Skeletal muscle cell (primary cell): ENCODE measurements at regions not wholly inside any gene's neighbourhood (a gene's known extent, or its start where the extent isn't known, plus 50 kb on each side); places are given as distances from the start of the nearest gene placed in this dataset.
"Not testable (repeated sequence)": the region's sequence is repeated elsewhere in the genome, so short reads cannot be mapped to it uniquely, and the experiment has no call there.

Source experiments
- DNase-seq: peaks from one replicate; pipeline ENCODE4 v3.0.0-alpha.2; 2010; ENCODE audit warnings: low read depth
- H3K4me3 ChIP-seq: 2 replicates; pipeline ENCODE4 v1.5.1; 2011; ENCODE audit warnings: low read depth, mild to moderate bottlenecking, control low read depth, low read length, moderate library complexity

DNA sequence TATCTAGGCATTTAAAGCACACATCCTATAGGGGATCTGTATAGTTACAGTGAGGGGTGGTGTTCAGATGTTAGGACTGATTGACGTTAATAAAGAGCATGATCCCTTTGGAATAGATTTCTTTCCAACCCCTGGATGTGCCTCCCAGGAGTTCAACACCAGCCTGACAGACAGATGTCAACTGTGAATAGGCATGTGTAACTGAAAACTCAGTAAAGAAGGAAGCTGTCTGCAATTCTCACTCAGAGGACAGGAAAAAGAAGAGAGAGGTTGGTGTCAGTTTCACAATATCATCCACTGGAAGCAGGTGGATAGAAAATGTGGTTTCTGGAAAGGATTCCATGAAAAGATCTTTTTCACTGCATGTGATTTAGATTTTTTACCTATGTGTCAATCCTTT lies 396.3 kb downstream of the NSUN3 start:
- no peak for DNase-seq
- H3K4me3 ChIP-seq, result no peak overlapping the region

DNA sequence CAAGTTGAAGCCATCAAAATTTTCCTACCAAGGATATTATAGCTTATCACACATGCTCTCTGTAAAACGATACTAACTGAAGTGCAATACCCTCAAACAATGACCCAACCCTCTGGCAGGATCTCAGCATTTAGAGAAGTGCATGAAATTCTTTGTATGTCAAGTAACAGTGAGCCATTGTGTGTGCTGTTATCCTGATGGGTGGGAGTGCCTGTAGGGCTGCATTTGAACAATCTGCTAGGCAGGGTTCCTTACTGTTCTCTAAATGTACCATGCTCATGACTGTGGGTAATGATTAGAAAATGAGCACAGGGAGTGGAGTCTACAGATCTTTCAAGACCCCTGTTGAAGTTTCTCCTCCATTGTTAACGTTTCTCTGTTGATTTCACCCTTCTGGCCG lies 398.1 kb downstream of the NSUN3 start:
- no peak for DNase-seq
- no peak overlapping the region for H3K4me3 ChIP-seq

DNA sequence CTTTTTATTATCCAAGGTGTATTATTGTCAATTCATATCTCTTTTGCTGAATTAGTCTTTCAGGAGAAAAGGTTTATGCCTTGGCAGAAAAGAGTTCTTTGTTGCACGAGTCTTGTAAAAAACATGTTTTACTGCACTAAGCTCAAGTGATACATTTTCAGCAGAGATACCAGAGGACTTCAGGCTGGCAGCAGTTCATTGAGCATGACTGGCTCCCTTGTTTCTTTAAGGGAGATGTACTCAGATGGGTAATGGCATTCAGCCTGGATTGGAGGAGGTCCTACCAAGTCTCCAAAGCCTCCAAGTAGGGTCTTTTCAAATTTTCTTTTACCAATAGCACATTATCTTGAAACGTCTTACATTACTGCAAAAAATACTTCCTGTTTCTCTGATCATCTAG lies 400.1 kb downstream of the NSUN3 start:
- no peak for DNase-seq
- H3K4me3 ChIP-seq, result no peak overlapping the region

DNA sequence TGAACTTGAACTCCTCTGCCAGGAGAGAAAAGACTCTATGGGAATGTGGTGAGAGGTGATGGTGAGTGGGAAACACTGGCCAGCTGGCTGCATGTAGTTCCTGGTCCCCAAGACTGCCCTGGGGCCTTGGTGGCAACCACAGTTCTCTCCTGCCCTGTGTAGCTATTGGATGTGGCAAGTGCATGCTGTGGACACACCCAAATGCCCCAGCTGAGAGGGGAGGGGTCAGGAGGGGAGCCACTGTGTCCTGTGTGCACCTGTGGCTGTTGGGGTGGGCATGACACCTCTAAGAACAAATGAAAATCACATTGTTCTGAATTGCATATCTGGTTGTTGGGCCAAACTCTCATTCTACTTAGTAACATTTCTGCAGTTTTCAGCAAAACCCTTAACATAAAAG lies 409.6 kb downstream of the NSUN3 start:
- no peak for DNase-seq
- no peak overlapping the region for H3K4me3 ChIP-seq

DNA sequence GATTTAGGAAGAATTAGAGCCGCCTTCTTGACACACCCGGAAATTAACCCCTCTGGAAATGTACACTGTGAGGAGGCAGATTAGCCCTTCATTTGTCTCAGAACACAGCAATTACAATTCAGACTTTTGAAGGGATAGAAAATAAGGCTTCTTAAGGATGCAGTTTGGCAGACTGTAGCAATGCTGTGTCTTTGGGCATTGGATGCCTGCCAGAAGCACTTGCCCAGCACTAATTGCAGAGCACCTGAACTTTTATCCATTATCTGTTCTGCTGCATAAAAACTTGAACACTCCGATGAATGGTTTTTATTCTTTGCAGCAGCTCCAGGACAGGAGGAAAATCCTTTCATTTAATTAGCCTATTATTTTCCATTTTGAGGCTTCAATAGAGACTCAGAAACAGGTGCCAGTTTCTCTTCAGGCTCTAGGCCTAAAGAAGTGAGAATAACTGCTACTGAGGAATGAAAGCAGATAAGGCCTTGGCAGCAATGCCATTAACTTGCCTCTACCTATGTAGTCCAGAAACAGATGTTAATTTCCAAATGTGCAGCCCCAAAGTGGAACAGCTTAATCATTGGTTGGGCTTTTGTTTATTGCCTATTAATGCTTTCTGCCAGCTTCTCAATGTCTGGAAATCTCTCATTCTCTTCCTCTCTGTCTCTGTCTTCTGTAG lies 418.5 kb downstream of the NSUN3 start:
- no peak overlapping the region for H3K4me3 ChIP-seq
- DNase-seq, result no peak

DNA sequence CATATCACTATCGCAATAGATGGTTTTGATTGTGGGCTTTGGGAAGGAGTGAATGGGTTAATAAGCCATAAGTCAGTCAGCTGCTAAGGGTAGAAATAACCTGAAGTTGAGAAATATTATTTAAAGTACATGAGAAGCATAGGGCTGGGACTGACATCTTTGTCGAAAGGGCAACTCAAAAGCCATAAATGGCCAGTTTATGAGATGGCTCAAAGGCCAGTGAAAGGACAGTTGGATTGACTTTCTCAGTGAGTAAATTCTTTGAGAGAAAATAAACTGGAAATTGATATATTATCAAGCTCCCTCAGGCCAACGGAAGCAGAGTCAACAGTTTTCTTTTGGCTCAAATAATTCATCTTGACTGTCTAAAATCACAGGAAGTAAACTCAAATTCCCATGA lies 419.8 kb downstream of the NSUN3 start:
- H3K4me3 ChIP-seq, result no peak overlapping the region
- no peak for DNase-seq

DNA sequence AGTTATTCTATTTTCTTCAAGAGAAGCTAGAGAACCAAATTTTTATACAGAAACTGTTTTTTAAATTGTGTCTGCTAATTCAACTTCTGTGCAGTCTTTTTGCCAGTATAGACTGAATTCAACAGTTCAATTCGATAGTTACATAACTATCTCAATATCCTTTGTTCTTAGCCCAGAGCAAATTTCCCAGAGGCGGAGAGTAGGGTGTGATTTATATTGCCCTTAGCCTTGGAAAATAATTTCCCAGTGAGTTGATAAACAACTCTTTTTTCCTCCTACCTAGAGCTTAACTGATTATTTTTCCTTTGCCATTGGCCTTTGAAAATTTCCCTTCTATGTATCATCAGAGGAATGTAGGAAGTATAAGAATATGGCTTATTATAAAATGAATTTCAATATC lies 420.5 kb downstream of the NSUN3 start:
- no peak for DNase-seq
- no peak overlapping the region for H3K4me3 ChIP-seq

DNA sequence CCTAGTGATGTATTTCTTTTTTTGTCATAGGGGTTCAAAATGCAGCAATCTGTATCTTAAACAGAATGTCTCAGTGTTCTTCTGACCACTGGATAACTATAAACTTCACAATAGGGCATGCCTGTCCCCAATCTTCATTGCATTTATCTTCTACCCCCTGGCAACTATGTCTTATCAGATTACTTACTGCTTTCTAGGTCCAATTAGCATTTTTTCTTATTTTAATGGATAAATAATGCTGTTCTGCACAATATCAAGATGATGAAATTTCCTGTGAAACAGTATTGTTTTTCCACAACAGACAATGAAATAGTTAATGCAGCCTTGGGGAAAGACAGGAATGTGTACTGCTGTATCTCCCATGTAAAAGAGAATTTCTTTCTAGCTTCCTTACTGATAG lies 432.1 kb downstream of the NSUN3 start:
- DNase-seq, result no peak
- H3K4me3 ChIP-seq, result no peak overlapping the region

DNA sequence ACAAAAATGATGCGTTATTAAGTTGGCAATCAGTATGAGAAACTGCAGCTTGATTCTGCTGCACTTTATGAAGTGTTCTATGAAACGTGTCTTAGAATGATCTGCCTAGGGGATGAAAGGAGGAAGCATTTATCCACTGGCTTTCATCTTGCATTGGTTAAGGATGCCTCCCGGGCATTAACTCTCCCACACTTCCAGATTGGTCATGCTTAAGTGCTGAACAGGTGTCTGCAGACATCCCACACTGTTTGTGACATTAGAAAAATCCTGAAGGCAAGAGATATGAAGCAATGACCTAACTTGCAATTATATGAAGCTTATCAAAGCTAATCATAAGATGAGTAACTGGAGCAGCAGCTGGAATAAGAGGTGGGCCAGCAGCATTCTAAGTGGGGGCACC lies 437.3 kb downstream of the NSUN3 start:
- DNase-seq, result no peak
- no peak overlapping the region for H3K4me3 ChIP-seq

DNA sequence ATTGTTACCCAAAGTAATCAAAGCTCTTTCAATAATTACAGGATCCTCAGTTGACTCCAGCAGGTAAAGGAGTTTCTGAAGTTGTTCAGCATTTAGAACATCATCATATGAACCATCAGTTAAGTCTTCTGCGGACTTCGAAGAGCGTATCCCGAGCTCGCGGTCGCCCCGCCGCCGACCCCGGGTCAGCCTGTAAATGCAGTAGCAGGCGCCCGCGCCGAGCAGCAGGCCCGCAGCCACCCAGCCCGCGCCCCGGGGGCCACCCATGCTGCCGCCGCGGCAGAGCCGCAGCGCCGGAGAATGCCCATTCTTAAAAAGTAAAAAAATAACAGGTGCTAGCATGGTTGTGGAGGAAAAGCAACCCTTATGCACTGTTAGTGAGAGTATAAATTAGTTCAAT lies 444.5 kb downstream of the NSUN3 start:
- not testable (repeated sequence) for H3K4me3 ChIP-seq, DNase-seq

DNA sequence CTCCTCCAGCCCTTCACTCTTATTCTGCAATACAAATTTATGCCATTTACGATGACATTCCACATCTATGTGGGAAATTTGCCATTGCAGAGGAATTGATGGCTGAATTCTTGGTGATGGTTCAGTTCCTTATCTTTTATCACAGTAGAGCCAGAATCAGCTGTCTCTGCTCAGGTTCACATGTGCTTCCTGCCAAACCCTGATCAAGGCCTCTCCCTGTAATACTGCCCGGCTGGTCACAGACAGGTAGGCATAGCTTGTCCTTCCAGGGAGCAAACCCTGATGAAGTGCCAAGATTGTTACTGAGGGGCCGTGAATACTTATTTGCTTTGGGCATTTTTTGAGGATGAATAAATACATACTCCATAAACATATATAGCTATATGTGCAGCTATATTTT lies 450.0 kb downstream of the NSUN3 start:
- H3K4me3 ChIP-seq, result no peak overlapping the region
- DNase-seq, result no peak

DNA sequence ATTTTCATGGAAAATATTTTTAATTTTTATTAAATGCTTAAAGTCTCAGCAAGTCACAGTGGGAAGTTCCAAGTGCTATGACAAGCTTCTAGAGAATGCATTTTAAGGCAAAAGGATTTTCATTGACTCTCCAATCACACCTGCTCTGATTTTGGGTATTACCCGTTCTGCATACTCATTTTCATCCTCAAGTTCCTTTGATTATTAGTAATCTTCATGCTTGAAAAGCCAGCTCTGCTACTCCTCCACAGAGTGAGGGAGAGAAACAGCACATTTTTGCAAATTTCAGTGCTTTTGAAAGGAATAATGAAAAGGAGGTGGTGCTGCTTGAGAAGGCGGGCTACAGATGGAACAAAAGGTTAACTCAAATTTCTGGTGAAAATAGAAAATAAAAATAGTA lies 450.7 kb downstream of the NSUN3 start:
- H3K4me3 ChIP-seq, result no peak overlapping the region
- no peak for DNase-seq

DNA sequence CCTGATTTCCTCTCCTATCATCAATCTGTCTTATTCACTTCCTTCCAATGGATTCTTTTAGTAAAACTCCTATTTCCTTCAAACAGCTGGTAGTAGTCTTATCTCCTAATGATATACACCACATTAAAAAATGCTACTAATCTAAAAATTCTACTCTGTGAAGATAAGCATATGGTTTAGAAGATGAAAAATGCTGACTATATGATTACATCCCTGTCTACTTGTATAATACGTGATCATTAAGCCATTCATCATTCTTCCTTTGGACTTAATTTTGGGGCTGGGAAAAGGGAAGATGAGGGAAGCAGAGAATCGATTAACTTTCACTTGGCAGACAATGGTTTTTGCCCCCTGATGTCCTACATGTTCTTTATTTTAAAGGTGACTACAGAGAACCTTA lies 453.1 kb downstream of the NSUN3 start:
- H3K4me3 ChIP-seq, result no peak overlapping the region
- no peak for DNase-seq

DNA sequence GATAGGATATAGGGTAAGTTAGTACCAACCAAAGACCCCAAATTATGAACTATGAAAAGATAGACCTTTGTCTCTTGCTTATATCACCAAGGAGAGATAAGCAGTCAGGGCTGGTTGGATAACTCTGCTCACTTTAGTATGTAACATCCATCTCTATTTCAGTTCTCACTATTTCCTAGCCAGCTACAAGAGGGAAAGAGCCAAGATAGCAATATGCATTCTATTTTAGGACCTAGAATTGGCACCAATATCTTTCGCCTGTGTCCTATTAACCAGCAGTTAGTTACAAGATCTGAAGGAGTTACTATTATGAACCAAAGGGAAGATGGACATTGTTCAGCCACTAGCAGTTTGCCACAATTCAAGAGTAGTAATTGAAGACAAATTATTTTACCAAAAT lies 457.5 kb downstream of the NSUN3 start:
- H3K4me3 ChIP-seq, result no peak overlapping the region
- no peak for DNase-seq

DNA sequence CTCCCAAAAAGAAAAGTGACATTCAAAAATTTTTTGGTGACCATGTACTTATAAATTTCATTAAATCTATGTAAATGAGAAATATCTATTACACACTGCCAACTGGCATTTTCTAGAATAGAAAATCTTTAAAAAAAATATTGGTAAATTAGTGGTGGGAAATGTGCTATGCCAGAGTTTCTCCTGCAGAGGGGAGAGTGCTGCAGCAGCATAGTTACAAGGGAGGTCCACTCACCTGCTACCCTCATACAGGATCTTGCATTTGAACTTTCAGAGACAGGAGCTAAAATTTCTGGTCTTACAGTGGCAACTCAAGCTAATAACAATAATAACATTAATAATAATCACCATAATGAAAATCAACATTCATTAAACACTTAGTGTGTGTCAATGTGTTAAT lies 459.6 kb downstream of the NSUN3 start:
- DNase-seq, result no peak

DNA sequence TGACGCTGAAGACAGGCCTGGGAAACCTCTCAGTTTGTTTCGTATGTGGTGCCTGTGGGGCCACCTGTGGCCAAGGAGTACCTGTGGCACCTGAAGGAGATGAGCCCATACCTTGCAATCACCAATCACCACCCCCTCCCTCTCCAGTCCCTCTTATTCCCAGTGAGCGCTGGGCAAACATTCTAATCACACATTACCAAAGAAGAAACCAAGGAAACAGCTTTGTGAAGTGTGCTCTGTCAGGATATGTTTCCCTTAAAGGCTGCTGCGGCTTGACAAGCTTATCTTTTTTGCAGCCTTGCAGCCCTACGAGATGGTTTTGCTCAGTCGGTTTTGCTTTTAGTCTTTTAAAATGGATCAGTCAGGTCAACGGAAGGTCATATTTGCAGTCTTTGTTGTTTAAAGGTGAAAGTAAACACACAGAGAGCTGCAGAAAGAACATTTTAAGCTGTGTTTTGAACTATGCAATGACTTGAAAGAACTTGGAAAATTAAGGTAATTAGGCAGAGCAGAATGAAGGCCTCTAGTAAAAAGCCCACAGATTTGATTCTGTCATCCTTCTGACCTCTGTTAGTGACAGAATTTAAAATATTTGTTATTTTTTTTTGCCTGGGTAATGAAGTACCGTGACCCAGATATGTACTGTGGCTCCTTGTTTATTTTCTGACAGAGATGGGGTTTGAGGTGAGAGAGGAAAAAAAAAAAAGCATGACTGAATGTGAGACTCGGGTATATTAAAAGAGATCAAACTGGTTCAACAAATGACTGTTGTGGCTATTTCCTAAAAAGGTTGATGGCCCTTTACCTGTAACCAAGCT lies 461.4 kb downstream of the NSUN3 start:
- DNase-seq, result no peak
- no peak overlapping the region for H3K4me3 ChIP-seq

More for the DNA sequence above, 459.6 kb downstream of the NSUN3 start:
- no peak overlapping the region for H3K4me3 ChIP-seq

DNA sequence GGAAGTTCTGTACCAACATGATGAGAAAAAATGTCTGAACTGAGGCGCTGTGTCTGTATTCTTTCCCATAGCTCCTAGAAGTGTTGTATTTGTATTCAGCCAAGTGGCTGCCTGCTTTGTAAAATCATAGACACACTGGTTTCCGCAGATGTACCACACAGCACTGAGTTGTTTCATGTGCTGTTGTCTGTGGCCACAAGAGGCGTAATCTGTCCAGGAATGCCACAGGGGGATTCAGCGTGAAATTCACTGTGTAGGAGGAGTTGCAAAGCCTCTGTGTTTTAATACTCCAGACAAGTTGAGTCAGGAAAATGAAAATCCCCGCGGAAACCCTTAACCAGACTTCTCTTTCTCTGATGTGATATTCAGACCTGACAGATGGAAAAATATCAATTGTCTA lies 462.2 kb downstream of the NSUN3 start:
- no peak overlapping the region for H3K4me3 ChIP-seq
- no peak for DNase-seq

DNA sequence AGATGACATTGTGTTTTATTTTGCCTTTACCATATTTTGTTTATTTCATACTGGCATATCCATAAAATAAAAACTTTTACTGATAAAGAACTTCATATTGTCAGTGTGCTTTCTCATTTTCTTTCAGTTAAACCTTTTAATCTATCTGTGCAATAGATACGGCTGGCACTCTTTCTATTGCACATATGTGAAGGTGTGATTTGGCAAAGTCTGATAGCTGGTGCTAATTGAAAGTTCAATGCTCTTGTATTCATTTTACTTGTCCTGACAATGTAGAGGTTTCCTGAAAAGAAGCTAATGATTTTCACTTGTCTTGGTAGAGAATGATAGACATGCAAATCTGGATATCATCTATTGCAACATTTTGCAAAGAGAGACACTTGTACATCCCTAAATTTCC lies 467.0 kb downstream of the NSUN3 start:
- no peak for DNase-seq
- H3K4me3 ChIP-seq, result no peak overlapping the region

DNA sequence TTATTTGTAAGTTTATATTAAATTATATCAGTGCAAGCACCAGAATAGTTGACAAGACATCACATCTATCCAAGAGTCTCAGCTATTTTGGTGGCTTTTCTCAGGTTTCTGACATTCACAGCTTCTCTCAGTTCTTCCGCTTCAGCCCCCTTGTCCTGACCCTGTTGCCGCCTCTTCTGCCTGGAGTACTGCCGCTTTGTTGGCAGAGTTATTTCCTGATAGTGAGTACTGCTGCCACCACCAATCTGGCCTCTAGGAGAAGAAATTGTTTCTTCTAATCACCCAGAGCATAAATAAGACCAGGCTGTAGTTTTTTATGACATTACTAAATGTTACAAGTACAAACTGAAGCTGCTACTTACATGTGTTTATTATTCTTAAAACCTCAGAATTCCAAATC lies 470.1 kb downstream of the NSUN3 start:
- no peak for DNase-seq
- no peak overlapping the region for H3K4me3 ChIP-seq

DNA sequence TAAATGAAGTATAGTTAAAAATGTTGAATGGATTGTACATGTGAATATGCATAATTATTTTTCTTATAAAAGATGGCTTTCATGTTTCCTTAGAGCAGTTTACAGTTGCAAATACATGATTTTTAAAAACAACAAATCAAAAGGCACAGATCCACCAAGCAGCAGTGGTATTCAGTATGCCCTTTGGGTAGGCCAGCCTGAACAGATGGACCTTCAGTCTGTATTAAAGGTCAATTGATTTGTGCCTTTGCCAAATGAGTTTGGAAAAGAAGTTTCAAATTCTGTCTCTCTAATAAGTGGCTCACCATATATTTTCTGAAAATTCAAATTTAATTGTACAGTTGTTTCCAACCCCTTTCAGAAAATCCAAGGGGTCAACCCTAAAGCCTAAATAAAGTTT lies 477.1 kb downstream of the NSUN3 start:
- no peak for DNase-seq
- no peak overlapping the region for H3K4me3 ChIP-seq

DNA sequence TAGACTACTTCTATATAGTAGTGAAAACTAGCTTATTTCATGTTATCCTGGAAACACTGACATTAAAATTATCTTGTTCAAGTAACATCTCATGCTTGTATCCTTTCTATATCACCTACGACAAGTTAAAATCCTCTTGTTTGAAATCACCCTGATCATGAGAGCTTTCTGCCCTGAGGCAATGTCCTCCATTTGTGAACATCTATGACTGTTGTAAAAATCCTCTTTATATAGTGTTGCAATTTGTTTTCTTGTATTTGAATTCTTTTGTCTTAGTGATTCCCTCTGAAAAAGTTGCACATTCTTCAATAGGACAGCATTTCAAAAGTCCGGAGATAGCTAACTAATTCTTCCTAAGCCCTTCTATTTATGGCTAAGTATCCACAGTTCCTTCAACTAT lies 480.3 kb downstream of the NSUN3 start:
- no peak overlapping the region for H3K4me3 ChIP-seq
- DNase-seq, result no peak
